Upper lobe of left lung (tissue), 4 donors: ENCODE measurements at regions not wholly inside any gene's neighbourhood (a gene's known extent, or its start where the extent isn't known, plus 50 kb on each side); places are given as distances from the start of the nearest gene placed in this dataset.

Source experiments
- EP300 ChIP-seq, 4 donors: sonication (generic); formaldehyde crosslinking; IDR thresholded peaks; one replicate each; pipeline ENCODE4 v1.5.1; 2017; ENCODE audit warnings: antibody characterized with exemption in 4 of 4, control low read depth in 2 of 4
- POLR2A ChIP-seq, 4 donors: fragments of 450-650 bp; IDR thresholded peaks; one replicate each; pipeline ENCODE4 v1.5.1; 2016 to 2017; ENCODE audit warnings: antibody characterized with exemption in 4 of 4, mild to moderate bottlenecking in 2 of 4
- POLR2AphosphoS5 ChIP-seq, 2 donors: sonication (generic); formaldehyde crosslinking; IDR thresholded peaks; one replicate each; pipeline ENCODE4 v1.5.1; 2017; ENCODE audit warnings: antibody characterized with exemption in 2 of 2
- TF ChIP-seq, protein P1 (sequence below), 6 experiments: fragments of 450-650 bp in 4 of 6; fragments of 200-600 bp in 2 of 6; sonication (generic) in 2 of 6; IDR thresholded peaks; one replicate each; pipeline ENCODE4 v1.5.1; 2016 to 2019; ENCODE audit warnings: antibody characterized with exemption in 6 of 6

DNA sequence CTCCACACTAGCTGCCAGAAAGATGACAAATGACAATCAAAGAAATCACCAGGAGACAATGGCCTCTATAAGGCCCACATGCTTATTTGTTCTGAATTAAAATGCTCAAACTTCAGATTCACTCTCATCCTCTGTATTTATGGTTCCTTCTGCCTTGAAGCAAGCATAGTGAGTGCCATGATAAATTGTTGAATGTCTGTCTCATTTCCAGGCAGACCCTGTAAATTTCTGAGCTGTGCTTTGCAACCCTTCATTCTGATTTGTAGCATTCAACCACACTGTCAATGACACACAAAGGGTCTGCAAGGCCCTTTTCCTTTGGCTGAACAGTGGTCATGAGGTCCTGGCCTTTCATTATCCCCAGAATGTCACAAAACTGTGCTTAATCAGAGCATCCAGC lies 506.6 kb upstream of the GHITM start:
- TF ChIP-seq, protein P1, sequence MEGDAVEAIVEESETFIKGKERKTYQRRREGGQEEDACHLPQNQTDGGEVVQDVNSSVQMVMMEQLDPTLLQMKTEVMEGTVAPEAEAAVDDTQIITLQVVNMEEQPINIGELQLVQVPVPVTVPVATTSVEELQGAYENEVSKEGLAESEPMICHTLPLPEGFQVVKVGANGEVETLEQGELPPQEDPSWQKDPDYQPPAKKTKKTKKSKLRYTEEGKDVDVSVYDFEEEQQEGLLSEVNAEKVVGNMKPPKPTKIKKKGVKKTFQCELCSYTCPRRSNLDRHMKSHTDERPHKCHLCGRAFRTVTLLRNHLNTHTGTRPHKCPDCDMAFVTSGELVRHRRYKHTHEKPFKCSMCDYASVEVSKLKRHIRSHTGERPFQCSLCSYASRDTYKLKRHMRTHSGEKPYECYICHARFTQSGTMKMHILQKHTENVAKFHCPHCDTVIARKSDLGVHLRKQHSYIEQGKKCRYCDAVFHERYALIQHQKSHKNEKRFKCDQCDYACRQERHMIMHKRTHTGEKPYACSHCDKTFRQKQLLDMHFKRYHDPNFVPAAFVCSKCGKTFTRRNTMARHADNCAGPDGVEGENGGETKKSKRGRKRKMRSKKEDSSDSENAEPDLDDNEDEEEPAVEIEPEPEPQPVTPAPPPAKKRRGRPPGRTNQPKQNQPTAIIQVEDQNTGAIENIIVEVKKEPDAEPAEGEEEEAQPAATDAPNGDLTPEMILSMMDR (IDR thresholded peaks at IDR 0.05): no peak
- no peak for TF ChIP-seq POLR2A (IDR thresholded peaks at IDR 0.05)
- no peak for TF ChIP-seq POLR2AphosphoS5 (IDR thresholded peaks at IDR 0.05)
- TF ChIP-seq EP300 (IDR thresholded peaks at IDR 0.05): no peak
